ENCODE measurements at regions not wholly inside any gene's neighbourhood (a gene's known extent, or its start where the extent isn't known, plus 50 kb on each side); places are given as distances from the start of the nearest gene placed in this dataset.

- Histone ChIP-seq H3K36me3 (no peaks in the 10 kb centered on the region), H3K4me1 (ENCODE audit: low read depth) (no peaks in the 10 kb centered on the region), H3K4me3 (no peak overlapping the region), H3K27me3 (no peaks in the 10 kb centered on the region), H3K27ac (no peak overlapping the region), H3K9me3 (ENCODE audit: low read depth) (no peaks in the 10 kb centered on the region)
- TF ChIP-seq CTCF (IDR thresholded peaks at IDR 0.05; ENCODE audit: low read depth, low read length): no peak
- no peak for DNase-seq (ENCODE audit: low read depth in 1 of 2, low spot score in 1 of 2)
These were observed 179.0 kb upstream of the TARS1 start for GRCh38 chr5:33261747-33262146.

- no peak overlapping the region for H3K4me3 ChIP-seq
- H3K27ac ChIP-seq: no peak overlapping the region
- no peaks in the 10 kb centered on the region for H3K9me3 ChIP-seq (ENCODE audit: low read depth)
- no peaks in the 10 kb centered on the region for H3K4me1 ChIP-seq (ENCODE audit: low read depth)
- no peaks in the 10 kb centered on the region for H3K36me3 ChIP-seq
- no peak for TF ChIP-seq CTCF (IDR thresholded peaks at IDR 0.05; ENCODE audit: low read depth, low read length)
- H3K27me3 ChIP-seq: no peaks in the 10 kb centered on the region
- DNase-seq (ENCODE audit: low read depth in 1 of 2, low spot score in 1 of 2): no peak
These were observed 173.0 kb upstream of the TARS1 start for GRCh38 chr5:33267801-33268200.

- Histone ChIP-seq H3K4me1 (ENCODE audit: low read depth) (no peaks in the 10 kb centered on the region), H3K36me3 (no peaks in the 10 kb centered on the region), H3K27ac (no peak overlapping the region), H3K9me3 (ENCODE audit: low read depth) (no peaks in the 10 kb centered on the region), H3K4me3 (no peak overlapping the region), H3K27me3 (no peaks in the 10 kb centered on the region)
- no peak for TF ChIP-seq CTCF (IDR thresholded peaks at IDR 0.05; ENCODE audit: low read depth, low read length)
- no peak for DNase-seq (ENCODE audit: low read depth in 1 of 2, low spot score in 1 of 2)
These were observed 172.4 kb upstream of the TARS1 start for GRCh38 chr5:33268374-33268773.

- no peak overlapping the region for H3K27ac ChIP-seq
- TF ChIP-seq CTCF (IDR thresholded peaks at IDR 0.05; ENCODE audit: low read depth, low read length): no peak
These were observed 170.1 kb upstream of the TARS1 start for GRCh38 chr5:33270671-33271070.

GRCh38 chr5:33271606-33272005, 169.2 kb upstream of the TARS1 start:
- Histone ChIP-seq H3K27ac (no peak overlapping the region), H3K27me3 (no peaks in the 10 kb centered on the region), H3K9me3 (ENCODE audit: low read depth) (no peaks in the 10 kb centered on the region), H3K4me3 (no peak overlapping the region), H3K36me3 (no peaks in the 10 kb centered on the region), H3K4me1 (ENCODE audit: low read depth) (no peaks in the 10 kb centered on the region)
- TF ChIP-seq CTCF (IDR thresholded peaks at IDR 0.05; ENCODE audit: low read depth, low read length): no peak
- peak in 1 of 2 donors; percentile 13 for DNase-seq (ENCODE audit: low read depth in 1 of 2, low spot score in 1 of 2)

More at GRCh38 chr5:33270671-33271070, 170.1 kb upstream of the TARS1 start:
- Histone ChIP-seq H3K4me1 (ENCODE audit: low read depth) (no peaks in the 10 kb centered on the region), H3K9me3 (ENCODE audit: low read depth) (no peaks in the 10 kb centered on the region), H3K27me3 (no peaks in the 10 kb centered on the region), H3K36me3 (no peaks in the 10 kb centered on the region), H3K4me3 (no peak overlapping the region)
- no peak for DNase-seq (ENCODE audit: low read depth in 1 of 2, low spot score in 1 of 2)

GRCh38 chr5:33272288-33272687, 168.5 kb upstream of the TARS1 start:
- TF ChIP-seq CTCF (IDR thresholded peaks at IDR 0.05; ENCODE audit: low read depth, low read length): no peak
- H3K27me3 ChIP-seq: no peaks in the 10 kb centered on the region
- no peaks in the 10 kb centered on the region for H3K9me3 ChIP-seq (ENCODE audit: low read depth)
- peak in 1 of 2 donors; percentile 88 for DNase-seq (ENCODE audit: low read depth in 1 of 2, low spot score in 1 of 2)
- H3K27ac ChIP-seq: no peak overlapping the region
- H3K4me3 ChIP-seq: no peak overlapping the region
- no peaks in the 10 kb centered on the region for H3K36me3 ChIP-seq
- H3K4me1 ChIP-seq (ENCODE audit: low read depth): no peaks in the 10 kb centered on the region
